Tibial artery (tissue), 4 donors: ENCODE measurements at regions not wholly inside any gene's neighbourhood (a gene's known extent, or its start where the extent isn't known, plus 50 kb on each side); places are given as distances from the start of the nearest gene placed in this dataset.

Experiments
- DNase-seq, 2 donors: peaks; one replicate each; pipeline ENCODE4 v3.0.0-alpha.2; 2019
- H3K27ac ChIP-seq, 2 donors: fragments of 200-600 bp; sonication (generic) in 1 of 2; 1 replicate in 1 of 2; 2 replicates in 1 of 2; pipeline ENCODE4 v1.5.1; 2018 to 2019; ENCODE audit warnings: mild to moderate bottlenecking in 1 of 2
- H3K27me3 ChIP-seq, 2 donors: fragments of 200-600 bp; sonication (generic) in 1 of 2; one replicate each; pipeline versions ENCODE4 v1.5.1 to v1.6.0; 2016 to 2019
- H3K36me3 ChIP-seq, 3 donors: fragments of 200-600 bp; sonication (generic) in 2 of 3; one replicate each; pipeline ENCODE4 v1.5.1; 2016 to 2019; ENCODE audit warnings: mild to moderate bottlenecking in 2 of 3
- H3K4me1 ChIP-seq, 4 donors: fragments of 200-600 bp; sonication (generic) in 2 of 4; 1 replicate in 3 of 4; 2 replicates in 1 of 4; pipeline ENCODE4 v1.5.1; 2016 to 2019
- H3K4me3 ChIP-seq, 2 donors: fragments of 200-600 bp; sonication (generic) in 1 of 2; 1 replicate in 1 of 2; 2 replicates in 1 of 2; pipeline ENCODE4 v1.5.1; 2018 to 2019; ENCODE audit warnings: mild to moderate bottlenecking in 2 of 2
- H3K9me3 ChIP-seq, 3 donors: fragments of 200-600 bp; sonication (generic) in 1 of 3; one replicate each; pipeline ENCODE4 v1.5.1; 2016 to 2019
- CTCF ChIP-seq, 2 experiments: fragments of 200-600 bp in 1 of 2; fragments of 450-650 bp in 1 of 2; IDR thresholded peaks; one replicate each; pipeline ENCODE4 v1.5.1; 2017 to 2019; ENCODE audit warnings: antibody characterized with exemption in 2 of 2, mild to moderate bottlenecking in 1 of 2, moderate library complexity in 1 of 2
- intact Hi-C: fragments of 100-400 bp; cut with DNase I; formaldehyde crosslinking; loops from one replicate; pipeline ENCODE4 v1.15.0; 2023; ENCODE audit warnings: low total_unique reads

- no peaks in the 10 kb centered on the region for H3K4me1 ChIP-seq
- no peak for DNase-seq
- no peak overlapping the region for H3K27ac ChIP-seq
- no peak for TF ChIP-seq CTCF (IDR thresholded peaks at IDR 0.05)
- H3K4me3 ChIP-seq = no peak overlapping the region
- H3K9me3 ChIP-seq = no peaks in the 10 kb centered on the region
- no peaks in the 10 kb centered on the region for H3K27me3 ChIP-seq
- intact Hi-C loops = no loop called here
- no peaks in the 10 kb centered on the region for H3K36me3 ChIP-seq
These were observed 499.7 kb upstream of the MKI67 start for GRCh38 chr10:128625926-128626325.

- no peaks in the 10 kb centered on the region for H3K27me3 ChIP-seq
- H3K9me3 ChIP-seq = no peaks in the 10 kb centered on the region
- no peak overlapping the region for H3K27ac ChIP-seq
- TF ChIP-seq CTCF (IDR thresholded peaks at IDR 0.05) = no peak
- no peak overlapping the region for H3K4me3 ChIP-seq
- H3K4me1 ChIP-seq = no peaks in the 10 kb centered on the region
- intact Hi-C loops = no loop called here
- H3K36me3 ChIP-seq = no peaks in the 10 kb centered on the region
- no peak for DNase-seq
These were observed 500.3 kb upstream of the MKI67 start for GRCh38 chr10:128626397-128627000.

GRCh38 chr10:128627811-128628210, 501.6 kb upstream of the MKI67 start:
- no peak for DNase-seq
- intact Hi-C loops = no loop called here

GRCh38 chr10:128628252-128628651, 502.0 kb upstream of the MKI67 start:
- Histone ChIP-seq H3K9me3 (no peaks in the 10 kb centered on the region), H3K27me3 (peaks cover 0 to 3% of the 10 kb centered on the region in 2 donors), H3K36me3 (no peaks in the 10 kb centered on the region), H3K4me3 (no peak overlapping the region), H3K27ac (no peak overlapping the region), H3K4me1 (no peaks in the 10 kb centered on the region)
- TF ChIP-seq CTCF (IDR thresholded peaks at IDR 0.05) = no peak
- intact Hi-C loops = no loop called here
- no peak for DNase-seq

More at GRCh38 chr10:128627811-128628210, 501.6 kb upstream of the MKI67 start:
- TF ChIP-seq CTCF (IDR thresholded peaks at IDR 0.05) = no peak
- Histone ChIP-seq H3K4me3 (no peak overlapping the region), H3K9me3 (no peaks in the 10 kb centered on the region), H3K27ac (no peak overlapping the region), H3K27me3 (peaks cover 0 to 3% of the 10 kb centered on the region in 2 donors), H3K36me3 (no peaks in the 10 kb centered on the region), H3K4me1 (no peaks in the 10 kb centered on the region)

GRCh38 chr10:128629111-128630096, 503.2 kb upstream of the MKI67 start:
- no peaks in the 10 kb centered on the region for H3K4me1 ChIP-seq
- peaks cover 0 to 3% of the 10 kb centered on the region in 2 donors for H3K27me3 ChIP-seq
- TF ChIP-seq CTCF (IDR thresholded peaks at IDR 0.05) = no peak
- no peak for DNase-seq
- no peak overlapping the region for H3K4me3 ChIP-seq
- H3K27ac ChIP-seq = no peak overlapping the region
- H3K36me3 ChIP-seq = no peaks in the 10 kb centered on the region
- no peaks in the 10 kb centered on the region for H3K9me3 ChIP-seq
- intact Hi-C loops = no loop called here
